Natural killer cell (primary cell): ENCODE measurements at regions not wholly inside any gene's neighbourhood (a gene's known extent, or its start where the extent isn't known, plus 50 kb on each side); places are given as distances from the start of the nearest gene placed in this dataset.

Experiments used
- ATAC-seq, 3 donors: fragments of 150-1000 bp in 2 of 3; fragments of 200-7000 bp in 1 of 3; cut with Tn5 transposase; 1 replicate in 1 of 3; 2 replicates in 2 of 3; pipeline ENCODE4 v1.10.0; 2021; ENCODE audit warnings: mild to moderate bottlenecking in 2 of 3, moderate library complexity in 2 of 3
- DNase-seq, 2 donors: peaks; one replicate each; pipeline versions ENCODE4 v3.0.0 to v3.0.0-alpha.2; 2013 to 2021; ENCODE audit warnings: mixed read lengths in 1 of 2
- H3K27ac ChIP-seq: one replicate; pipeline ENCODE4 v1.5.1; 2013; ENCODE audit warnings: mild to moderate bottlenecking, low read length
- H3K27me3 ChIP-seq: one replicate; pipeline ENCODE4 v1.6.1; 2013; ENCODE audit warnings: low read length; ENCODE audit not compliant: control insufficient read depth, insufficient read depth
- H3K36me3 ChIP-seq: one replicate; pipeline ENCODE4 v1.6.1; 2013; ENCODE audit warnings: low read length; ENCODE audit not compliant: control insufficient read depth, insufficient read depth
- H3K4me1 ChIP-seq: one replicate; pipeline ENCODE4 v1.6.1; 2013; ENCODE audit warnings: low read length; ENCODE audit not compliant: control insufficient read depth, insufficient read depth
- H3K4me3 ChIP-seq: one replicate; pipeline ENCODE4 v1.5.1; 2013; ENCODE audit warnings: low read length
- H3K9me3 ChIP-seq: one replicate; pipeline ENCODE4 v1.6.1; 2013; ENCODE audit warnings: low read length; ENCODE audit not compliant: control insufficient read depth, insufficient read depth
- H3K27ac Mint-ChIP-seq, 2 donors: one replicate each; pipeline ENCODE4 v1.8.0; 2022; ENCODE audit warnings: mild to moderate bottlenecking in 2 of 2, mixed read lengths in 2 of 2, moderate library complexity in 1 of 2
- H3K27me3 Mint-ChIP-seq, 2 donors: one replicate each; pipeline ENCODE4 v1.8.0; 2022; ENCODE audit warnings: low read depth in 2 of 2, mixed read lengths in 2 of 2
- H3K36me3 Mint-ChIP-seq: one replicate; pipeline ENCODE4 v1.8.0; 2022; ENCODE audit warnings: mixed read lengths
- H3K4me1 Mint-ChIP-seq, 2 donors: one replicate each; pipeline ENCODE4 v1.8.0; 2022; ENCODE audit warnings: mixed read lengths in 2 of 2
- H3K4me3 Mint-ChIP-seq: one replicate; pipeline ENCODE4 v1.8.0; 2022; ENCODE audit warnings: mild to moderate bottlenecking, moderate library complexity, mixed read lengths
- H3K9me3 Mint-ChIP-seq, 2 donors: one replicate each; pipeline ENCODE4 v1.8.0; 2022; ENCODE audit warnings: mixed read lengths in 2 of 2
- CTCF ChIP-seq: fragments of 200-600 bp; IDR thresholded peaks from one replicate; pipeline ENCODE4 v1.8.0; 2022; ENCODE audit warnings: antibody characterized with exemption
- WGBS: methylation state at CpG from one replicate; pipeline ENCODE4 v1.1.7; 2013; ENCODE audit warnings: missing lambda C conversion rate; ENCODE audit not compliant: insufficient coverage; 5-methylcytosine and 5-hydroxymethylcytosine counted together
- intact Hi-C: fragments of 100-400 bp; cut with micrococcal nuclease; formaldehyde crosslinking; loops from one replicate; pipeline ENCODE4 v1.14.2; 2022

GRCh38 chr9:82081496-82081895, 92.9 kb downstream of the SPATA31D1 start:
- Mint-ChIP-seq H3K4me3 (no peak overlapping the region), H3K27ac (no peak overlapping the region), H3K4me1 (no peaks in the 10 kb centered on the region), H3K36me3 (no peaks in the 10 kb centered on the region), H3K27me3 (no peaks in the 10 kb centered on the region), H3K9me3 (peaks cover 2 to 3% of the 10 kb centered on the region in 2 donors)
- ATAC-seq (no peak), DNase-seq (no peak)
- Histone ChIP-seq H3K27ac (no peak overlapping the region), H3K27me3 (no peaks in the 10 kb centered on the region), H3K4me3 (no peak overlapping the region), H3K9me3 (no peaks in the 10 kb centered on the region), H3K4me1 (no peaks in the 10 kb centered on the region), H3K36me3 (no peaks in the 10 kb centered on the region)
- intact Hi-C loops, result no loop called here
- WGBS, result 67% methylated on average over 1 of the region's 2 CpGs
- no peak for TF ChIP-seq CTCF

DNA sequence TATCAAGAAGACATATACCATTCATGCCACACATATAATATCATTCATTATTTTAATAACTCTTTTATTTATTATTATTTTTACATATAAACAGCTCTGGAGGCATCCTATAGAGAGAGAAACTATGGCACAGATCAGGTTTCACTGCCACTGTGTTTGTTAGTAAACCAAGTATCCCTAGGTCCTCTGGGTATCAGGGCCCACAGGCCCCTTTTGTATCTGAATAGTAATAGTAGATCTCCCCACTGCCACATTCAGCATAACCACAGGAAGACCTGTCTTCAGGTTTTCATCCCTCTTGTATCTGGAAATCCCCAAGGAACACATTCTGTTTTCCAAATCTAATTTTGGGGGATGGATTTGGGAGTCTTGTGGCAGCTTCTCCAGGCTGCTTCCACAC, 94.0 kb downstream of the SPATA31D1 start:
- Mint-ChIP-seq H3K4me1 (no peaks in the 10 kb centered on the region), H3K27me3 (no peaks in the 10 kb centered on the region), H3K36me3 (no peaks in the 10 kb centered on the region), H3K9me3 (peaks cover 5 to 8% of the 10 kb centered on the region in 2 donors), H3K27ac (no peak overlapping the region), H3K4me3 (no peak overlapping the region)
- TF ChIP-seq CTCF, result no peak
- H3K27me3 ChIP-seq, result no peaks in the 10 kb centered on the region
- no peak for DNase-seq
- no peak for ATAC-seq
- H3K36me3 ChIP-seq, result no peaks in the 10 kb centered on the region
- no peaks in the 10 kb centered on the region for H3K9me3 ChIP-seq
- no peaks in the 10 kb centered on the region for H3K4me1 ChIP-seq
- no peak overlapping the region for H3K27ac ChIP-seq
- intact Hi-C loops, result no loop called here
- H3K4me3 ChIP-seq, result no peak overlapping the region

GRCh38 chr9:82088591-82088990, 100.0 kb downstream of the SPATA31D1 start:
- no peak for DNase-seq
- no peak overlapping the region for H3K4me3 ChIP-seq
- no peak for ATAC-seq
- Mint-ChIP-seq H3K27me3 (no peaks in the 10 kb centered on the region), H3K27ac (no peak overlapping the region), H3K4me1 (no peaks in the 10 kb centered on the region), H3K9me3 (peaks cover 5 to 12% of the 10 kb centered on the region in 2 donors), H3K36me3 (no peaks in the 10 kb centered on the region), H3K4me3 (no peak overlapping the region)
- H3K4me1 ChIP-seq, result no peaks in the 10 kb centered on the region
- TF ChIP-seq CTCF, result no peak
- H3K36me3 ChIP-seq, result no peaks in the 10 kb centered on the region
- H3K9me3 ChIP-seq, result no peaks in the 10 kb centered on the region
- H3K27ac ChIP-seq, result no peak overlapping the region
- H3K27me3 ChIP-seq, result no peaks in the 10 kb centered on the region
- WGBS, result 94% methylated on average over 24 of the region's 24 CpGs
- intact Hi-C loops, result no loop called here

DNA sequence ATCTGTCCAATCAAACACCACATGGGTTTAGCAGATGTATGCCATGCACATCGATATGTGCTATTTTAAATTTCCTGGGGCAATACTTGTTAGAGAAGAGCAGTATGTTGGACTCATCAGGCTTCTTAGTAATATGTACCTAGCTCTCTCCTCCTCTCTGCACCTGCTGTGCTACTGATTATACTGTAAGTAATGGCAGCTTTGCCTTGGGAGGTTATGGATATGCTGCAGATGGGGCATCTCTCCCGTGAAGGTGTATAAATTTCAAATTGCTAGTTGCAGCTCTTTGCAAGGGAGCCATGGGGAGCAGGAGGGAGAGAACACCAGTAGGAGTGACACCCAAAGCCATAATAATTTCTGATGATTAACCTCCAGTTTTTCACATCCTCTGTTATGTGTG, 101.5 kb downstream of the SPATA31D1 start:
- H3K4me1 ChIP-seq, result no peaks in the 10 kb centered on the region
- no peak for ATAC-seq
- no peak overlapping the region for H3K27ac ChIP-seq
- intact Hi-C loops, result no loop called here
- TF ChIP-seq CTCF, result no peak
- DNase-seq, result no peak
- Mint-ChIP-seq H3K9me3 (peaks cover 5 to 12% of the 10 kb centered on the region in 2 donors), H3K27me3 (no peaks in the 10 kb centered on the region), H3K36me3 (no peaks in the 10 kb centered on the region), H3K4me1 (no peaks in the 10 kb centered on the region), H3K27ac (no peak overlapping the region), H3K4me3 (no peak overlapping the region)
- H3K4me3 ChIP-seq, result no peak overlapping the region
- no peaks in the 10 kb centered on the region for H3K36me3 ChIP-seq
- 85% methylated on average over 2 of the region's 2 CpGs for WGBS
- no peaks in the 10 kb centered on the region for H3K27me3 ChIP-seq
- no peaks in the 10 kb centered on the region for H3K9me3 ChIP-seq
